HepG2 (cell line): ENCODE measurements at regions not wholly inside any gene's neighbourhood (a gene's known extent, or its start where the extent isn't known, plus 50 kb on each side); places are given as distances from the start of the nearest gene placed in this dataset.

Experiments
- ATAC-seq: fragments of 200-7000 bp; cut with Tn5 transposase; 3 replicates; pipeline ENCODE4 v1.9.1; 2020; ENCODE audit warnings: mild to moderate bottlenecking, moderate library complexity
- BruUV-seq: library from RNA; stranded (reverse); fragments of 400-500 nt; replicated peaks from 2 replicates; lab custom pipeline; 2021; lab: Mats Ljungman, UMichigan
- CTCF ChIA-PET: fragments of 300-600 bp; formaldehyde crosslinking; extraction: SDS; loops from one replicate; lab custom pipeline; 2021; ENCODE audit warnings: low total read pairs, inconsistent platforms, low intra/inter-chr PET ratio; lab: Yijun Ruan, JAX
- POLR2A ChIA-PET: fragments of 350-600 bp; sonication (Branson Sonifier 250); formaldehyde crosslinking; loops from one replicate; lab custom pipeline; 2020; ENCODE audit warnings: antibody characterized with exemption, inconsistent platforms; lab: Yijun Ruan, JAX
- DNase-seq: peaks from one replicate; pipeline ENCODE4 v3.0.0-alpha.2; 2015; ENCODE audit warnings: low spot score
- FAIRE-seq: peaks from 3 replicates; lab custom pipeline; 2011; peaks lifted over from hg19 to GRCh38; lab: Jason Lieb, UNC
- H2AFZ ChIP-seq: one replicate; pipeline ENCODE4 v1.6.1; 2011; ENCODE audit warnings: low read length, inconsistent platforms
- H3K27ac ChIP-seq: fragments of 300-600 bp; 3 replicates; pipeline ENCODE4 v1.8.0; 2011; ENCODE audit warnings: mixed run types, mild to moderate bottlenecking, mixed read lengths, low read length, inconsistent platforms; ENCODE audit not compliant: insufficient read depth; ENCODE audit errors: extremely low read length
- H3K27me3 ChIP-seq, 2 experiments: fragments of 200-600 bp in 1 of 2; 2 replicates in 1 of 2; 3 replicates in 1 of 2; pipeline versions ENCODE4 v1.6.0 to v1.8.0; 2011; ENCODE audit warnings: low read length in 2 of 2, mild to moderate bottlenecking in 2 of 2, moderate library complexity in 2 of 2, inconsistent platforms in 1 of 2; ENCODE audit not compliant: insufficient read depth in 2 of 2, control insufficient read depth in 1 of 2
- H3K36me3 ChIP-seq, 2 experiments: fragments of 200-600 bp in 1 of 2; replicated peaks in 1 of 2; 2 replicates in 1 of 2; 3 replicates in 1 of 2; pipeline versions ENCODE4 v1.5.1 to v1.8.0; 2011; ENCODE audit warnings: low read length in 2 of 2, inconsistent platforms in 1 of 2; ENCODE audit not compliant: insufficient read depth in 2 of 2, control insufficient read depth in 1 of 2
- H3K4me1 ChIP-seq: 2 replicates; pipeline ENCODE4 v1.5.1; 2012; ENCODE audit warnings: low read length, inconsistent platforms; ENCODE audit not compliant: insufficient read depth
- H3K4me2 ChIP-seq: 2 replicates; pipeline ENCODE4 v1.6.0; 2011; ENCODE audit warnings: low read depth, low read length, inconsistent platforms
- H3K4me3 ChIP-seq, 3 experiments: fragments of 200-600 bp in 1 of 3; sonication (generic), shearing (Covaris generic) in 1 of 3; replicated peaks in 1 of 3; 2 replicates each; pipeline ENCODE4 v1.5.1; 2011 to 2016; ENCODE audit warnings: low read length in 3 of 3, inconsistent platforms in 2 of 3, low read depth in 2 of 3, mild to moderate bottlenecking in 2 of 3, control low read depth in 1 of 3, mixed read lengths in 1 of 3; ENCODE audit not compliant: insufficient read depth in 1 of 3
- H3K79me2 ChIP-seq: one replicate; pipeline ENCODE4 v1.6.1; 2011; ENCODE audit warnings: low read length, inconsistent platforms; ENCODE audit not compliant: insufficient read depth
- H3K9ac ChIP-seq: 2 replicates; pipeline ENCODE4 v1.6.0; 2011; ENCODE audit warnings: mild to moderate bottlenecking, low read depth, low read length, inconsistent platforms; ENCODE audit not compliant: insufficient read depth
- H3K9me3 ChIP-seq: 2 replicates; pipeline ENCODE4 v1.5.1; 2012; ENCODE audit warnings: mild to moderate bottlenecking, low read length
- H4K20me1 ChIP-seq: 2 replicates; pipeline ENCODE4 v1.6.0; 2011; ENCODE audit warnings: inconsistent platforms, mild to moderate bottlenecking, low read length, moderate library complexity; ENCODE audit not compliant: insufficient read depth
- DNMT3B ChIP-seq: conservative IDR thresholded peaks from 2 replicates; pipeline ENCODE4 v1.6.1; 2016; ENCODE audit warnings: missing biosample characterization, control low read depth
- EP300 ChIP-seq, 3 experiments: sonication (generic) in 1 of 3; formaldehyde crosslinking in 1 of 3; IDR thresholded peaks; 2 replicates each; pipeline versions ENCODE4 v1.5.1 to v1.6.1; 2011 to 2020; ENCODE audit warnings: low read depth in 2 of 3, low read length in 2 of 3, borderline replicate concordance in 1 of 3, improper control_type of control experiment in 1 of 3, mild to moderate bottlenecking in 1 of 3, missing genetic modification reagents in 1 of 3, moderate library complexity in 1 of 3
- HNF4G ChIP-seq, 2 experiments: sonication (generic) in 1 of 2; formaldehyde crosslinking in 1 of 2; IDR thresholded peaks; 2 replicates each; pipeline versions ENCODE4 v1.4.0 to v1.6.1; 2011 to 2020; ENCODE audit warnings: borderline replicate concordance in 2 of 2, low read depth in 2 of 2, mild to moderate bottlenecking in 2 of 2, low read length in 1 of 2, missing genetic modification reagents in 1 of 2, moderate library complexity in 1 of 2
- KAT2B ChIP-seq: fragments of 150-350 bp; IDR thresholded peaks from 2 replicates; pipeline ENCODE4 v1.6.1; 2014; ENCODE audit warnings: low read depth, low read length, borderline replicate concordance
- KMT2B ChIP-seq: IDR thresholded peaks from 2 replicates; pipeline ENCODE4 v1.6.1; 2016; ENCODE audit warnings: missing genetic modification reagents, missing compliant biosample characterization
- MED1 ChIP-seq: sonication (generic); formaldehyde crosslinking; IDR thresholded peaks from 2 replicates; pipeline ENCODE4 v1.4.0; 2020; ENCODE audit warnings: missing genetic modification reagents
- SMARCE1 ChIP-seq: fragments of 450-650 bp; IDR thresholded peaks from 2 replicates; pipeline ENCODE4 v1.6.1; 2017; ENCODE audit warnings: borderline replicate concordance
- TEAD2 ChIP-seq: sonication (generic); formaldehyde crosslinking; IDR thresholded peaks from 2 replicates; pipeline ENCODE4 v1.9.0; 2021; ENCODE audit warnings: missing genetic modification reagents
- TGIF2 ChIP-seq: IDR thresholded peaks from 2 replicates; pipeline ENCODE4 v1.6.1; 2016; ENCODE audit warnings: control low read depth, missing compliant biosample characterization
- ZFP36 ChIP-seq: fragments of 150-350 bp; IDR thresholded peaks from 2 replicates; pipeline ENCODE4 v1.6.1; 2018; ENCODE audit warnings: borderline replicate concordance, low read length, low read depth; ENCODE audit not compliant: partially characterized antibody
- ZFP62 ChIP-seq: sonication (generic); formaldehyde crosslinking; IDR thresholded peaks from 2 replicates; pipeline ENCODE4 v1.4.0; 2020; ENCODE audit warnings: missing genetic modification reagents
- ZNF713 ChIP-seq: sonication (generic); formaldehyde crosslinking; IDR thresholded peaks from 2 replicates; pipeline ENCODE4 v1.4.0; 2020; ENCODE audit warnings: mild to moderate bottlenecking, missing genetic modification reagents
- ZNF816 ChIP-seq: sonication (generic); formaldehyde crosslinking; IDR thresholded peaks from 2 replicates; pipeline ENCODE4 v1.8.0; 2022; ENCODE audit warnings: missing genetic modification reagents, mild to moderate bottlenecking, borderline replicate concordance
- WGBS: methylation state at CpG from one replicate; pipeline ENCODE4 v1.1.6; 2017; ENCODE audit warnings: low lambda C conversion rate; 5-methylcytosine and 5-hydroxymethylcytosine counted together
- in situ Hi-C: cut with HindIII; loops from 2 replicates; pipeline ENCODE4 v1.10.0; 2017; ENCODE audit warnings: low pct_unique_long_range_greater_than_20kb; ENCODE audit not compliant: extremely low pct_ligation_motif_present
- intact Hi-C: fragments of 100-400 bp; cut with micrococcal nuclease; formaldehyde crosslinking; loops from one replicate; pipeline ENCODE4 v1.10.0; 2022; ENCODE audit not compliant: unreplicated experiment
- TF ChIP-seq, protein P1 (sequence below): sonication (generic); formaldehyde crosslinking; IDR thresholded peaks from 2 replicates; pipeline ENCODE4 v1.5.0; 2020; ENCODE audit warnings: missing genetic modification reagents
- TF ChIP-seq, protein P2 (sequence below): sonication (generic); formaldehyde crosslinking; IDR thresholded peaks from 2 replicates; pipeline ENCODE4 v1.5.0; 2020; ENCODE audit warnings: mild to moderate bottlenecking, missing genetic modification reagents

DNA sequence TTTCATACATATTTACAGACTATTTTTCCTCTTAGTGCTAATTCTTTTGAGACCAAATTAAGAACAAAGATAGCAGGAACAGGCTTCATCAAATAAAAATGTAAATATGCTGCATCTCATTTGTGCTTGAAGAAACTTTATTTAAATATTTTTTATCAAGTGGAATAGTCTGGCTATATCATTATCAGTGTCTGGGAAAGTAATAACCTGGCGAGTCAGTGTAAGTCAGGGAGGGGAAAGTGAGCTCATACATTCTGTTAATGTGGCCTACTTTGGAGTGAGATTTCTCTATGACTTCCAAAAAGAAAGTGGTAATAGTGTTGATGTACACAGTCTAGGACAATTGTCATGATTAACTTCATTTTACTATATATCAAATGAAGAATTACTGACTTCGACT is 1045.1 kb downstream of the ADGRL2 start:
- H3K36me3 ChIP-seq: no peaks in the 10 kb centered on the region
- H3K9ac ChIP-seq: no peak overlapping the region
- no peak overlapping the region for H3K4me2 ChIP-seq
- 5% methylated on average over 2 of the region's 2 CpGs for WGBS
- no peaks in the 10 kb centered on the region for H4K20me1 ChIP-seq
- no peak overlapping the region for H2AFZ ChIP-seq
- in situ Hi-C loops: no loop called here
- H3K4me1 ChIP-seq: no peaks in the 10 kb centered on the region
- CTCF ChIA-PET: no interaction called here
- no peaks in the 10 kb centered on the region for H3K79me2 ChIP-seq
- POLR2A ChIA-PET: no interaction called here
- BruUV-seq: no TSS peak
- DNase-seq (no peak), FAIRE-seq (no peak), ATAC-seq (no peak)
- no peaks in the 10 kb centered on the region for H3K27me3 ChIP-seq
- intact Hi-C loops: no loop called here
- no peak overlapping the region for H3K27ac ChIP-seq
- TF ChIP-seq TGIF2 (CRISPR knock-in tag) (no peak), ZNF816 (no peak), MED1 (CRISPR knock-in tag) (no peak), SMARCE1 (no peak), EP300 (IDR thresholded peaks at IDR 0.05; ENCODE audit: low read depth in 2 of 2, low read length in 2 of 2) (no peak), EP300 (CRISPR knock-in tag; IDR thresholded peaks at IDR 0.05; ENCODE audit: borderline replicate concordance) (no peak), ZFP62 (CRISPR knock-in tag) (no peak), HNF4G (IDR thresholded peaks at IDR 0.05; ENCODE audit: borderline replicate concordance, low read depth, low read length) (no peak), HNF4G (CRISPR knock-in tag; IDR thresholded peaks at IDR 0.05; ENCODE audit: borderline replicate concordance, low read depth) (no peak), ZFP36 (no peak), KMT2B (CRISPR knock-in tag) (no peak), TEAD2 (CRISPR knock-in tag) (no peak), ZNF713 (CRISPR knock-in tag) (no peak), DNMT3B (CRISPR knock-in tag) (no peak), KAT2B (no peak)
- TF ChIP-seq, protein P1, sequence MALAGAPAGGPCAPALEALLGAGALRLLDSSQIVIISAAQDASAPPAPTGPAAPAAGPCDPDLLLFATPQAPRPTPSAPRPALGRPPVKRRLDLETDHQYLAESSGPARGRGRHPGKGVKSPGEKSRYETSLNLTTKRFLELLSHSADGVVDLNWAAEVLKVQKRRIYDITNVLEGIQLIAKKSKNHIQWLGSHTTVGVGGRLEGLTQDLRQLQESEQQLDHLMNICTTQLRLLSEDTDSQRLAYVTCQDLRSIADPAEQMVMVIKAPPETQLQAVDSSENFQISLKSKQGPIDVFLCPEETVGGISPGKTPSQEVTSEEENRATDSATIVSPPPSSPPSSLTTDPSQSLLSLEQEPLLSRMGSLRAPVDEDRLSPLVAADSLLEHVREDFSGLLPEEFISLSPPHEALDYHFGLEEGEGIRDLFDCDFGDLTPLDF (CRISPR knock-in tag): no peak
- TF ChIP-seq, protein P2, sequence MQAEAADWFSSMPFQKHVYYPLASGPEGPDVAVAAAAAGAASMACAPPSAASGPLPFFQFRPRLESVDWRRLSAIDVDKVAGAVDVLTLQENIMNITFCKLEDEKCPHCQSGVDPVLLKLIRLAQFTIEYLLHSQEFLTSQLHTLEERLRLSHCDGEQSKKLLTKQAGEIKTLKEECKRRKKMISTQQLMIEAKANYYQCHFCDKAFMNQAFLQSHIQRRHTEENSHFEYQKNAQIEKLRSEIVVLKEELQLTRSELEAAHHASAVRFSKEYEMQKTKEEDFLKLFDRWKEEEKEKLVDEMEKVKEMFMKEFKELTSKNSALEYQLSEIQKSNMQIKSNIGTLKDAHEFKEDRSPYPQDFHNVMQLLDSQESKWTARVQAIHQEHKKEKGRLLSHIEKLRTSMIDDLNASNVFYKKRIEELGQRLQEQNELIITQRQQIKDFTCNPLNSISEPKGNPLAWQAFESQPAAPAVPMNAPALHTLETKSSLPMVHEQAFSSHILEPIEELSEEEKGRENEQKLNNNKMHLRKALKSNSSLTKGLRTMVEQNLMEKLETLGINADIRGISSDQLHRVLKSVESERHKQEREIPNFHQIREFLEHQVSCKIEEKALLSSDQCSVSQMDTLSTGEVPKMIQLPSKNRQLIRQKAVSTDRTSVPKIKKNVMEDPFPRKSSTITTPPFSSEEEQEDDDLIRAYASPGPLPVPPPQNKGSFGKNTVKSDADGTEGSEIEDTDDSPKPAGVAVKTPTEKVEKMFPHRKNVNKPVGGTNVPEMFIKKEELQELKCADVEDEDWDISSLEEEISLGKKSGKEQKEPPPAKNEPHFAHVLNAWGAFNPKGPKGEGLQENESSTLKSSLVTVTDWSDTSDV (CRISPR knock-in tag): no peak
- no peak overlapping the region for H3K4me3 ChIP-seq
- peaks cover 46% of the 10 kb centered on the region for H3K9me3 ChIP-seq
